Skin epidermis (tissue), 12 donors: ENCODE measurements at regions not wholly inside any gene's neighbourhood (a gene's known extent, or its start where the extent isn't known, plus 50 kb on each side); places are given as distances from the start of the nearest gene placed in this dataset.

Experiments
- H3K27ac ChIP-seq, 21 experiments: fragments of 200-600 bp; sonication (generic) in 11 of 21; one replicate each; pipeline ENCODE4 v1.5.0; 2020; ENCODE audit warnings: mild to moderate bottlenecking in 3 of 21, inconsistent platforms in 2 of 21, moderate library complexity in 2 of 21
- H3K4me3 ChIP-seq, 7 experiments: fragments of 200-600 bp; sonication (generic) in 2 of 7; one replicate each; pipeline ENCODE4 v1.5.0; 2020; ENCODE audit warnings: inconsistent platforms in 2 of 7, mild to moderate bottlenecking in 2 of 7, moderate library complexity in 1 of 7

DNA sequence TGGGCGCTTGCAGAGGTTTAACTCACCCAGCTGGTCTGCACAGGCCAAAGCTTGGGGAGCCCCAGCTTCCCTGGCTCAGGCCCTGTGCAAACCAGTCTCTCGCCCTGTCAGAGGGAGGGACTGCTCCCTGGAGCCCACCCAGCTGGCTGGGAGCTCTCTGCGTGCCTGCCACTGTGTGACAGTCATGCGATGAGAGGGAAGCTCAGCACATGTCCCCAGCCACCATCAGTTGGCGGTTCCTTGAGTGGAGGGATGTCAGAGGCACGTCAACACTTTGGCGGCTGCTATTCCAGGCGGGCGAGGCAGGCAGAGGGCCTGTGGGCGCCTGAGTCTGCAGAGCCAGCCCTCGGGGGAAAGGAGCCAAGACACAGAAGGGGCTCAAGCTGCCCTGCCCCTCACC, 324.6 kb downstream of the UACA start:
- H3K4me3 ChIP-seq: no peak overlapping the region

GRCh38 chr15:70437882-70438451, 325.4 kb downstream of the UACA start:
- H3K27ac ChIP-seq: no peak overlapping the region
- no peak overlapping the region for H3K4me3 ChIP-seq

More for the DNA sequence above, 324.6 kb downstream of the UACA start:
- no peak overlapping the region for H3K27ac ChIP-seq

DNA sequence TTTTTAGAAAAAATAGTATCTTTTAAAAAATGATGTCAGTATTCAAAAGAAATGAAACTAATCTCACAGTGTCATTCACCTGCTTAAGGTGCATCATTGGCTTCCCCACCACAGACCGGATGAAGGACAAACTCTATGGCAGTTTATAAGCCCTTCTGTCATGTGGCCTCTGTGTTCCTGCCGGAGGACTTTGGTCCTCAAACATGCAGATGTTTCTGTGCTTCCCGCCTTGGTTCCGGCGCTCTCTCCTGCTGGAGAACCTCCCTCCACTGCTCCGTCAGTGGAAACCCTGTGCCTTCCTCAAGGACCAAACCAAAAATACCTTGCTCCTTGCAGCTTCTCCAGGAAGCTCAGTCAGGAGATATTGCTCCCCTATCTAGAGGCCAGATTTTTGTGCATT, 326.3 kb downstream of the UACA start:
- H3K27ac ChIP-seq: no peak overlapping the region
- H3K4me3 ChIP-seq: no peak overlapping the region

DNA sequence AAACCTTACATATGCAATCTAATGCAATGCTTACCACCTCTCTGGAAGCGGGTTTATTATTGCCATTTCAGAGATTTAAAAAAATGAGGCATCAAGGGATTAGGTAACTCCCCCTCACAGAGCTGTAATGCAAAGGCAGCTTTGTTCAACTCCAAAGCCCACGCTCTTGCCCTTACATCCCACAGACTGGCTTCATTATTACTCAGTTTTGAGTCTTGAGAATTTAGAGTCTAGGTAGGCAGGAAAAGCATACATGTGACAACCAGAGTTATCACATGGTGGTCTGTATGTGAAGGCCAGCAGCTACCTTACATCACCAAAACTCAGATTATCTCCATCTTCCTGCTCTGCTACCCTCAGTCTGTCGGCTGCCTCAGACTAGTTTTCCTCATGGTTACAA, 326.9 kb downstream of the UACA start:
- Histone ChIP-seq H3K27ac (no peak overlapping the region), H3K4me3 (no peak overlapping the region)

- no peak overlapping the region for H3K4me3 ChIP-seq
- no peak overlapping the region for H3K27ac ChIP-seq
Measured at GRCh38 chr15:70435872-70436271, 327.5 kb downstream of the UACA start.

GRCh38 chr15:70435369-70435768, 328.0 kb downstream of the UACA start:
- no peak overlapping the region for H3K27ac ChIP-seq
- H3K4me3 ChIP-seq: no peak overlapping the region

GRCh38 chr15:70433586-70434324, 329.6 kb downstream of the UACA start:
- H3K4me3 ChIP-seq: no peak overlapping the region
- no peak overlapping the region for H3K27ac ChIP-seq

DNA sequence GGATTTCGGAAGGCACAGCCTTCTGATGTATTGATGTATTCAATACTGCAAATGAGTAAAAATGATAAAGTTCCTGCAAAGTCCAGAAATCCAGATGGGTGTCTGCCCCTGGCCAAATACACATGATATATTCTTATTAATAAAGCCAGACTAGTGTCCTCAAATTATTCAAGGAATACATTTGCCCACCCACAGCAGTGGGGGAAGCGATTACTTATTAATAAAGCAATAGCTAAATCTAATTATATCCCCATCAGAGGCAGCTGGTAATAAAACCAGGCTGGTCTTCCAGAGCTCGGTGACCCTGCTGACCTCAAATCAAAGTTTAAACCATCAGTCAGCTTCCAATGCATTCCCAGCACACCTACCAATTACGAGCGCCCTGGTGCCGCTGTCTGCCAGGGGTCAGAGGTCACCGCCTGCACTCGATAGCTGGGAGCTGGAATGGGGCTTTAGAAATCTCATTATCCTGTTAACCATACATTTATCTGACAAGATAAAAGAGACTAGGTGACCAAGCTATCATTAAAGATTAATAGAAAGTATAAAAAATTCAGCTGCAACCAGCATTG, 330.3 kb downstream of the UACA start:
- no peak overlapping the region for H3K27ac ChIP-seq
- no peak overlapping the region for H3K4me3 ChIP-seq

GRCh38 chr15:70431854-70432253, 331.5 kb downstream of the UACA start:
- no peak overlapping the region for H3K4me3 ChIP-seq
- no peak overlapping the region for H3K27ac ChIP-seq

GRCh38 chr15:70430069-70430468, 332.4 kb upstream of the TLE3 start:
- Histone ChIP-seq H3K27ac (no peak overlapping the region), H3K4me3 (no peak overlapping the region)

- Histone ChIP-seq H3K27ac (no peak overlapping the region), H3K4me3 (no peak overlapping the region)
Measured at GRCh38 chr15:70429056-70429722, 331.5 kb upstream of the TLE3 start.

- no peak overlapping the region for H3K27ac ChIP-seq
- H3K4me3 ChIP-seq: no peak overlapping the region
Measured at GRCh38 chr15:70428211-70428822, 330.6 kb upstream of the TLE3 start.

DNA sequence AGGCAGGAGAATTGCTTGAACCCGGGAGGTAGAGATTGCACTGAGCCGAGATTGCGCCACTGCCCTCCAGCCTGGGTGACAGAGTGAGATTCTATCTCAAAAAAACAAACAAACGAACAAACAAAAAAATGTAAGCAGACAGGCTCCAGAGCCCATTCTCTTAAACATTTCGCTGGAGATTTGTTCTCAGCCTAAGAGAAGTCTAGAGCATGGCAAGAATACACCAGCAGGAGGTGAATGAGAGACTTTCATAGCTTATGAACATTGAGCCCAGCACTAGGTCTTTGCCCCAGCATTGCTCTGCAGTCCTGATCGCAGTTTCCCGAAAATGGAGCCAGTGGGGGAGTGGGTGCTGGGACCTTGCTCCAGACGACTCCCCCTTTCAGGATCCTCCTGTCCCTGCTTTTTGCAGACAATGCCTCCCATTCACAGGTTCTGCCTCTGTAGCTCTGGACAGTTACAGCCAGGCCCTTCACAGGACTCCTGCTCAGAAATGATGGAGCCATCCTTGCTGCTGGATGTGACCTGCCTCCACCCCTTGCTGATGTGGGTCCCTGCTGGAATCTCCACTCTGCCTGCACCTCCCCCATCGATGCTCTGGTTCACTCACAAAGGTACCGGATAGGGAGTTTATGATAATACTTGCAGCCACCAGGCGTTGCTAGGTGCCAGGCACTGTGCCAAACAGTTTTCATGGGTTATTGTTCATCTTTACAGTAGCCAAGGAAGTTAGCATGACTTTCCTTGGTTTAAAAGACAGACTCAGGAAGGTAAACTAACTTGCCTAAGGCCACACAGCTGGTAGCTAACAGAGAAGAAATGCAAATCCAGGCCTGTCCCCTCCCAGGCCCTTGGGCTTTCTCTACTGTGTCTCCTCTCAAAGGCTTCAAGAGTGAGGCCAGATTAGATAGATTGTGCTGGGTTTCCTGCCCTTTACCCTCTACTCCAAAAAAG, 329.7 kb upstream of the TLE3 start:
- no peak overlapping the region for H3K4me3 ChIP-seq
- H3K27ac ChIP-seq: no peak overlapping the region

DNA sequence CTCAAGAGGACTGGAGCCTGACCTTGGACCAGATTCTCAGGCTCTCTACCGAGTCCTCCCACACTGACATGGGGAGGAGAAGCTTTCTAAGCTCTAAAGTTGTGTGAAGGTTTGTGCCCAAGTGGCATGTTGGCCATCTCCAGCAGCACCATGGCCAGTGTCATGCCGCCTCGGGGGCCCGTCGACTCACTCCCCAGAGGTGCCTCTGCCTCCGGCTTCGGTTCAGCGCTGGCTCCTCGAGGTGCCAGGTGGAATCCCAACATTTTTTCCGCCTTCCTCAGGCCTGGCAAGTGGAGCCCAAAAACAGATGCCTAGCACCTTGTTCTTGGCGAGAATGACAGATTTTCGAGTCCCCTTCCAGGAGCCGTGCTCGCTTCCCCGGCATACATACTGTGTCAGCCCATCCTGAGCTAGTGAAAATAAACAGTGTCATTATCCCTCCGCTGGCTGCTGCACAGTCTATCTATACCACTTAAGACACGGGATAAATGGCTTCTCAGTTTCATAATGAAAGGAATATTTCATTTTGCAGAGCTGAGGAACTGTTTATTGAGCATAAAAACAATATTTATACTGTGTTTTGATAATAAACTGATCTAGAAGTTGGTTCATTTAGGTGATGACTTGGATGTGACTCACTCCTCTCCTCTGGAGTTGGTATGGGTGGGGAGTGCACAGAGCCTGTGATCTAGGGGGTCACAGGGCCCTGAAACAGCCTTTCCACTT, 328.5 kb upstream of the TLE3 start:
- Histone ChIP-seq H3K4me3 (no peak overlapping the region), H3K27ac (no peak overlapping the region)

- Histone ChIP-seq H3K4me3 (no peak overlapping the region), H3K27ac (no peak overlapping the region)
Measured at GRCh38 chr15:70424937-70425411, 327.3 kb upstream of the TLE3 start.

- no peak overlapping the region for H3K4me3 ChIP-seq
Measured at GRCh38 chr15:70423267-70423666, 325.6 kb upstream of the TLE3 start.

GRCh38 chr15:70422342-70422741, 324.6 kb upstream of the TLE3 start:
- Histone ChIP-seq H3K4me3 (no peak overlapping the region), H3K27ac (no peak overlapping the region)

More at GRCh38 chr15:70423267-70423666, 325.6 kb upstream of the TLE3 start:
- H3K27ac ChIP-seq: no peak overlapping the region

DNA sequence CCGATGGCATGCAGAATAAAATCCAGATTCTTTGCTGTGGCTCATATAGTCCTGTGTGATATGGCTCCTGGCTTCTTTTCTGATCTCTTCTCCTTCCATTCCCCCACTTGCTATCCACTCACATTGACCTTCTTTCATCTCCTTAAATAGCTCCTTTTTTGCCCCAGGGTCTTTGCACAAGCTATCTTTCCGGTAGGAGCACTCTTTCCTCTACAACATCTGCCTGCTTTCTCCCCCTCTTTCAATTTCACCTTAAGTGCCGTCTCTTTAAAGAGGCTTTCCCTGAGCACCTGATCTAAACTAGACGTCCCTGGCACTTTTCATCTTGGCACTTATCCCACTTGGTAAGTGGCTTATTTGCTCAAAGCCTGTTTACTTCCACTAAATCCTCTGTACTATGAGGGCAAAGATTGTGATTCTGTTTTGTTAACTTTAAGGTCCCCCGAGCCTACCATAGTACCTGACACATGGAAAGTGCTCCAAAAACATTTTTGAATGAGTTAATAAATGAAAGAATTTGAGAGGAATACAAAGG, 323.3 kb upstream of the TLE3 start:
- no peak overlapping the region for H3K27ac ChIP-seq
- H3K4me3 ChIP-seq: no peak overlapping the region
